ENCODE measurements at regions not wholly inside any gene's neighbourhood (a gene's known extent, or its start where the extent isn't known, plus 50 kb on each side); places are given as distances from the start of the nearest gene placed in this dataset.
"Not testable (repeated sequence)": the region's sequence is repeated elsewhere in the genome, so short reads cannot be mapped to it uniquely, and the experiment has no call there.

DNA sequence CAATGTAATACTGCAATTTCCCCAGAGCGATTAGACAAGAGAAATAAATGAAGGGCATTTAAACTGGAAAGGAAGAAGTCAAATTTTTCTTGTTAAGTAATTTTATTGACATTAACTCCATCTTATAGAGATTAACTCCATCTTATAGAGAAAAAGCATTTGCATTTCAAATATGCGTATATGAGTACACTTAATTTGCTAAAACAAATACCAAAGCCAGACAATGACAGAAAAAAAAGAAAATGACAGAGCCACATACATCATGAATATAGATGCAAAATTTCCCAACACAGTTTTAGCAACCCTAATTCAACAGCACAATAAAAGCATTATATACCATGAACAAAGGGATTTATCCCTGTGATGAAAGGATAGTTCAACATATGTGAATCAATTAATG is 1293.1 kb upstream of the EYS start:
- Histone ChIP-seq H3K36me3 (ENCODE audit: control insufficient read depth, insufficient read depth, low read length) (no peaks in the 10 kb centered on the region), H3K4me3 (ENCODE audit: low read depth, low read length) (no peak overlapping the region), H3K27me3 (ENCODE audit: control insufficient read depth, insufficient read depth, low read length) (no peaks in the 10 kb centered on the region)
- DNase-seq (ENCODE audit: low read depth) = no peak
- FAIRE-seq = no peak
- TF ChIP-seq, protein P1, sequence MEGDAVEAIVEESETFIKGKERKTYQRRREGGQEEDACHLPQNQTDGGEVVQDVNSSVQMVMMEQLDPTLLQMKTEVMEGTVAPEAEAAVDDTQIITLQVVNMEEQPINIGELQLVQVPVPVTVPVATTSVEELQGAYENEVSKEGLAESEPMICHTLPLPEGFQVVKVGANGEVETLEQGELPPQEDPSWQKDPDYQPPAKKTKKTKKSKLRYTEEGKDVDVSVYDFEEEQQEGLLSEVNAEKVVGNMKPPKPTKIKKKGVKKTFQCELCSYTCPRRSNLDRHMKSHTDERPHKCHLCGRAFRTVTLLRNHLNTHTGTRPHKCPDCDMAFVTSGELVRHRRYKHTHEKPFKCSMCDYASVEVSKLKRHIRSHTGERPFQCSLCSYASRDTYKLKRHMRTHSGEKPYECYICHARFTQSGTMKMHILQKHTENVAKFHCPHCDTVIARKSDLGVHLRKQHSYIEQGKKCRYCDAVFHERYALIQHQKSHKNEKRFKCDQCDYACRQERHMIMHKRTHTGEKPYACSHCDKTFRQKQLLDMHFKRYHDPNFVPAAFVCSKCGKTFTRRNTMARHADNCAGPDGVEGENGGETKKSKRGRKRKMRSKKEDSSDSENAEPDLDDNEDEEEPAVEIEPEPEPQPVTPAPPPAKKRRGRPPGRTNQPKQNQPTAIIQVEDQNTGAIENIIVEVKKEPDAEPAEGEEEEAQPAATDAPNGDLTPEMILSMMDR (IDR thresholded peaks at IDR 0.05; ENCODE audit: insufficient read depth, low read length, severe bottlenecking) = no peak

DNA sequence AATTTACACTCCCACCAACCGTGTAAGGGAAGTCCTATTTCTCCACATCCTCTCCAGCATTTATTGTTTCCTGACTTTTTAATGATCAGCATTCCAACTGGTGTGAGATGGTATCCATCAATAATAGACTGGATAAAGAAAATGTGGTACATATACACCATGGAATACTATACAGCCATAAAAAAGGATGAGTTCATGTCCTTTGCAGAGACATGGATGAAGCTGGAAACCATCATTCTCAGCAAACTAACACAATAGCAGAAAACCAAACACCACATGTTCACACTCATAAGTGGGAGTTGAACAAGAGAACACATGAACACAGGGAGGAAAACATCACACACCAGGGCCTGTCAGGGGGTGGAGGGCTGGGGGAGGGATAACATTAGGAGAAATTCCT is 1290.6 kb upstream of the EYS start:
- H3K27me3 ChIP-seq (ENCODE audit: control insufficient read depth, insufficient read depth, low read length); DNase-seq (ENCODE audit: low read depth); FAIRE-seq; H3K4me3 ChIP-seq (ENCODE audit: low read depth, low read length); H3K36me3 ChIP-seq (ENCODE audit: control insufficient read depth, insufficient read depth, low read length): not testable (repeated sequence)

DNA sequence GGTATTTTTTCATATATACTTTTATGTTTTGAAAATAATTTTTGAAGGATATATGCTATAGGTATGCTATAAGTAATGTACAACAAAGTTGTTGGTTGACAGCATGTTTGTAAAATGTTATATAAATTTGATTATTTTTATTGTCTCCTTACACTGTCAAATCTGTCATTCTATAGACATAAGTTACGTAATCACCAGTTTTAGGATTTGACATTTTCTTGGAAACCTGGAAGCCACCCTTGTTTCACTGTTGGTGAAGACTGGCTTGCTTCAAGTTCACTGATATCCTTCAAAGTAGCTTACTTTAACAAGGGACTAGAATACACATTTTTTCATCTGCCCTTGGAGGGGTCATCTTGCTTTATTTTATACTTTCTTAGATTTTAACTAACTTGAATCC is 1288.6 kb upstream of the EYS start:
- Histone ChIP-seq H3K4me3 (ENCODE audit: low read depth, low read length) (no peak overlapping the region), H3K36me3 (ENCODE audit: control insufficient read depth, insufficient read depth, low read length) (no peaks in the 10 kb centered on the region), H3K27me3 (ENCODE audit: control insufficient read depth, insufficient read depth, low read length) (no peaks in the 10 kb centered on the region)
- no peak for DNase-seq (ENCODE audit: low read depth)
- TF ChIP-seq, protein P1 (IDR thresholded peaks at IDR 0.05; ENCODE audit: insufficient read depth, low read length, severe bottlenecking) = no peak
- FAIRE-seq = no peak

DNA sequence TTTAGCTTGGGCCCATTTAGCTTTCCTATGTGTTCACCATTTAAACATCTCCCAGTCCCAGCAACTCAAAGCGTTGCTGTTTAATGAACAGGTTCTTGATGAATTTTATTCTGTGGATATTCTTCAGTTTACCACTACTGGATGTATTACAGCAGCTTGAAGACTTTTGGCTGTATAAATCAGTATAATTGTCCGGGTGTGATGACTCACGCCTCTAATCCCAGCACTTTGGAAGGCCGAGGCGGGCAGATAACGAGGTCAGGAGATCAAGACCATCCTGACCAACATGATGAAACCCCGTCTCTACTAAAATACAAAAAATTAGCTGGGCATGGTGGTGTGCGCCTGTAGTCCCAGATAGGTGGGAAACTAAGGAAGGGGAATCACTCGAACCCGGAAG is 1286.7 kb upstream of the EYS start:
- FAIRE-seq; H3K36me3 ChIP-seq (ENCODE audit: control insufficient read depth, insufficient read depth, low read length); DNase-seq (ENCODE audit: low read depth); H3K27me3 ChIP-seq (ENCODE audit: control insufficient read depth, insufficient read depth, low read length); H3K4me3 ChIP-seq (ENCODE audit: low read depth, low read length): not testable (repeated sequence)

DNA sequence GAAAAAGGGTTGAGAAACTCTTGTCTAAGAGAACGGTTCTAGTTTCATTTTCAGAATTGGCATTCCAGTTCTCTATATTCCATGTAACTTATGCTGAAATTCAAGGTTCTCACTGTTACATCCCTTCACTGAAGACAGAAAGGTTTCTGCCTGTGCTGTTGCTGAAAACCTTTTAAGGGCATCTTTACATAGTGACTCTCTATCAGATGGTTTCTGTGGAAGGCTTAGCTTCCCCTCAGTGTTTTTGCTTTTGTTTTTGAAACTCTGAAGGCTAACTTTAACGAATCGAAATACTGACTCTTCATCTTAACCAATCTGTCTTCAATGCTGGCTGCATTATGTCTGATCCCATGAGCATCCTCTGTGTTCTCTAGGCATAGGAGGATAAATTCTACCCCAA is 1286.2 kb upstream of the EYS start:
- FAIRE-seq (no peak), DNase-seq (ENCODE audit: low read depth) (no peak)
- H3K27me3 ChIP-seq (ENCODE audit: control insufficient read depth, insufficient read depth, low read length) = no peaks in the 10 kb centered on the region
- no peak overlapping the region for H3K4me3 ChIP-seq (ENCODE audit: low read depth, low read length)
- TF ChIP-seq, protein P1 (IDR thresholded peaks at IDR 0.05; ENCODE audit: insufficient read depth, low read length, severe bottlenecking) = no peak
- H3K36me3 ChIP-seq (ENCODE audit: control insufficient read depth, insufficient read depth, low read length) = no peaks in the 10 kb centered on the region

DNA sequence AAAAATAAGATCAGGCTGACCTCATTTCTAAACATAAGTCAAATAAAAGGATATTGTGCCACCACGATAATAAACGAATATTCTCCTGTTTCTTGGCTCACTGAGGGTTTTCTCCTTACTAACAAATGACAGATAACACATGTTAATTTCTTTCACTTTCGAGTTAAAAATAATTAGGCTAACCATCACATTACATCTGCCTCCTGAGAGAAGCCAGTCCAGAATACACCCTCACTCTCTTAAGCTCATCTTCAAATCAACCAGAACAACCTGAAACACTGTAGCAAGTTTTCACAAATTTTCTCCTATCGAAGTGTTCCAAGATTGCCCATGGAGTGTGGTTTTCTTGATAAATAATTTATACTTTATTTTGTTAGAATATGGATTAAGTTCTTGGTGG is 1285.6 kb upstream of the EYS start:
- TF ChIP-seq, protein P1 (IDR thresholded peaks at IDR 0.05; ENCODE audit: insufficient read depth, low read length, severe bottlenecking) = no peak
- DNase-seq (ENCODE audit: low read depth) (no peak), FAIRE-seq (no peak)
- Histone ChIP-seq H3K4me3 (ENCODE audit: low read depth, low read length) (no peak overlapping the region), H3K27me3 (ENCODE audit: control insufficient read depth, insufficient read depth, low read length) (no peaks in the 10 kb centered on the region), H3K36me3 (ENCODE audit: control insufficient read depth, insufficient read depth, low read length) (no peaks in the 10 kb centered on the region)

DNA sequence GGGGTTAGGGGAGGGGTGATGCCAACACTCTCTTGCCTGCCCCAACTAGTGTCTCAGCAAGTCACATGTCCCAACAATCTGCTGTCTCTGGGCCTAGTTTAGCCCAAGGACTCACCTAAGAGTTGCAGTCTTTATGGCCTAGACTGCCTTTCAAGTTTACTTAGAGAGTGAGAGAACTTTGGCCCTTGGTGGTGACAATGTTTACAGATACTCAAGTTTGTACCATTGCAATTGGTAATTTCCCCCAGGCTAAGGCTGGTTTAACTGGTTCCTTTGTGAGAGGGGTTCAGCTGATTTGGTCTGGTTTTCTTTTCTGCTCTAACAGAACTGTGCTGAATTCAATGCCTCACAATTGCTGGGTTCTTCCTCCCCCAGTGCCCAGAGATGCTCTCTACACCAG is 1279.9 kb upstream of the EYS start:
- H3K4me3 ChIP-seq (ENCODE audit: low read depth, low read length) = no peak overlapping the region
- no peak for FAIRE-seq
- no peaks in the 10 kb centered on the region for H3K27me3 ChIP-seq (ENCODE audit: control insufficient read depth, insufficient read depth, low read length)
- no peaks in the 10 kb centered on the region for H3K36me3 ChIP-seq (ENCODE audit: control insufficient read depth, insufficient read depth, low read length)
- no peak for DNase-seq (ENCODE audit: low read depth)
- TF ChIP-seq, protein P1 (IDR thresholded peaks at IDR 0.05; ENCODE audit: insufficient read depth, low read length, severe bottlenecking) = no peak

Measured in bronchial epithelial cell (primary cell).